Stimulated activated naive CD8-positive, alpha-beta T cell treated with anti-CD3 and anti-CD28 coated beads, Interleukin-15, amount 100 ng/mL, for 72 hours (primary cell): ENCODE measurements at regions not wholly inside any gene's neighbourhood (a gene's known extent, or its start where the extent isn't known, plus 50 kb on each side); places are given as distances from the start of the nearest gene placed in this dataset.
A peak's percentile ranks its signal among the peaks of the same experiment; 100 is the strongest.

Experiments used
- ATAC-seq: fragments of 150-1000 bp; cut with Tn5 transposase; 2 replicates; pipeline ENCODE4 v1.10.0; 2021; ENCODE audit warnings: mild to moderate bottlenecking, moderate library complexity
- DNase-seq, 2 donors: peaks; one replicate each; pipeline ENCODE4 v3.0.0; 2021 to 2022
- H3K27ac Mint-ChIP-seq, 2 donors: one replicate each; pipeline ENCODE4 v1.8.0; 2022; ENCODE audit warnings: mild to moderate bottlenecking in 2 of 2, mixed read lengths in 2 of 2, moderate library complexity in 2 of 2
- H3K27me3 Mint-ChIP-seq: one replicate; pipeline ENCODE4 v1.8.0; 2022; ENCODE audit warnings: mixed read lengths
- H3K4me1 Mint-ChIP-seq: one replicate; pipeline ENCODE4 v1.8.0; 2022; ENCODE audit warnings: mild to moderate bottlenecking, mixed read lengths
- H3K4me3 Mint-ChIP-seq, 2 donors: one replicate each; pipeline ENCODE4 v1.8.0; 2022; ENCODE audit warnings: mild to moderate bottlenecking in 2 of 2, mixed read lengths in 2 of 2, moderate library complexity in 1 of 2
- H3K9me3 Mint-ChIP-seq, 2 donors: one replicate each; pipeline ENCODE4 v1.8.0; 2022; ENCODE audit warnings: mixed read lengths in 2 of 2

DNA sequence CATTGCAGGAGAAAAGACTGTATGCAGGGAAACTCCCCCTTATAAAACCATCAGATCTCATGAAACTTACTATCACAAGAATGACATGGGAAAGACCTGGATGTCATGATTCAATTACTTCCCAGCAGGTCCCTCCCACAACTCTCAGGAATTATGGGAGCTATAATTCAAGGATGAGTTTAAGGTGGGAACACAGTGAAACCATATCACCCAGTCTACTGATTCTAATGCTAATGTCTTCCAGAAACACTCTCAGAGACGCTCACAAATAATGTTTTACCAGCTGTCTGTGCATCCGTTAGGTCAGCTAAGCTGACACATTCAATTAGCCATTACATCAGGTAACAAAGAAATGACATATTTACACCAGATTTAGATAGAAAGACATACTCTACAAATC is 637.9 kb downstream of the NLGN4Y start:
- no peak for ATAC-seq

DNA sequence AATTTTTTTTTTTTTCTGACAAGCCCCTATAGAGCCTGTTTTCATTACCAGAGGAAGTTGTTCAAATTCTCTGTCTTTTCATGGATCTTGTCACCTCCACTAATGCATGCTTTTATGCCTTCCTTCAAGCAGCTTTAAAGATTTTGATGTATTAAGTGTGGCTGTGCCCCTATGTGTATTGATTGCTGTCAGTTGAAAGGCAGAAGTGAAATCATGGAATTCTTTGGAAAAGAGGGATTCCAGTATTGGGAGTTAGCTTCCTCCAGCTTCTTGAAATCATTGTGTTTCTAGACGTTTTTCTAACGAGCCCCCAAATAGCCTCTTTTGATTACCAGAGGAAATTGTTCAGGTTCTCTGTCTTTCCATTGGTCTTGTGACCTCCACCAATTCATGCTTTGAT is 655.6 kb downstream of the NLGN4Y start:
- peaks cover 0 to 20% of the 10 kb centered on the region in 2 donors for H3K9me3 Mint-ChIP-seq
- no peak for ATAC-seq
- no peak overlapping the region for H3K4me3 Mint-ChIP-seq
- H3K4me1 Mint-ChIP-seq = no peaks in the 10 kb centered on the region
- no peak overlapping the region for H3K27ac Mint-ChIP-seq
- no peak for DNase-seq
- no peaks in the 10 kb centered on the region for H3K27me3 Mint-ChIP-seq

More for the DNA sequence above, 637.9 kb downstream of the NLGN4Y start:
- no peaks in the 10 kb centered on the region for H3K27me3 Mint-ChIP-seq
- no peak for DNase-seq
- peaks cover 0 to 16% of the 10 kb centered on the region in 2 donors for H3K9me3 Mint-ChIP-seq
- H3K27ac Mint-ChIP-seq = no peak overlapping the region
- no peak overlapping the region for H3K4me3 Mint-ChIP-seq
- no peaks in the 10 kb centered on the region for H3K4me1 Mint-ChIP-seq

DNA sequence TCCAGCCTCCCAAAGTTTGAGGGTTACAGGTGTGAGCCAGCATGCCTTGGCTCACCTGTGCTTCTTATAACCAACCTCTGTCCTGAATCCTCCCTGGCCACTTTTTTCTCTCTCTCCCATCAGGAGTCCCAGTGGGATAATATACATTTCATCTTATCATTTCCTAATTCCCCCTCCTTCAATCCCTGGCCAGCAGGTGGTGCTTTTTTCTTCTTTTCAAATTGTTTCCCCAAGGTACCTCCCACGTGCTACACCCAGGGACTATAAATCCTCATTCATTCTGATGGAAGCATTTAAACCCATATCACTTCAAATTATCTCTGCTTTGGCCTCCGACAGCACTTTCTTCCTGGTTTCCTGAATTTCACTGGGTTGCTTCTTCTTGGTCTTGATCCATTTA is 704.7 kb downstream of the NLGN4Y start:
- Mint-ChIP-seq H3K4me1 (no peaks in the 10 kb centered on the region), H3K27me3 (no peaks in the 10 kb centered on the region), H3K27ac (no peak overlapping the region), H3K4me3 (no peak overlapping the region), H3K9me3 (peaks cover 9 to 21% of the 10 kb centered on the region in 2 donors)
- ATAC-seq (no peak), DNase-seq (no peak)

DNA sequence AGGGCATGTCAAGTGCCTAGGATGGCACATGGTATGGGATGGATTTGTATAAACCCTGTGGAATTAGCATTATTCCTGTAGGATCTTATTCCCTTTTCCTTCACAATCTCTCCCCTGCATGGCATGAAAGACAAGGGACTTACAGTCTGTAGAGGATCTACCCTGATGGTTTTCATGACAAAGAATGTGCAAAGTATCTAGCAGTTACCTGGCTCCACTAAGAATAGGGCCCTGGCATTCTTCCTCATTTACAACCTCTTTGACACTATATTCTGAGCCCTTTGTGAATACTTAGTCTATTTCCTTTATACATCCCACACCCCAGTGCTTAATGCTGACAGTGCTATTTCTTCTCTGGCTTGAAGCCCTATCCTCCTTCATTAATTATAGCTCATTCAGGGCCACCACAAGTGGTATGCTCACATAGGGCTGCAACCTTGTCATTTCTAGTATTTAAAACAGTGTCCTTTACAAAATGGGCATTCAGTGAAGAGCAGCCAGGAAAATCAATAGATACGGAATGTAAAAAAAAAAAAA is 715.3 kb downstream of the NLGN4Y start:
- DNase-seq = no peak
- Mint-ChIP-seq H3K27me3 (no peaks in the 10 kb centered on the region), H3K4me3 (no peak overlapping the region), H3K9me3 (peaks cover 5 to 10% of the 10 kb centered on the region in 2 donors), H3K27ac (no peak overlapping the region), H3K4me1 (no peaks in the 10 kb centered on the region)
- ATAC-seq = no peak

DNA sequence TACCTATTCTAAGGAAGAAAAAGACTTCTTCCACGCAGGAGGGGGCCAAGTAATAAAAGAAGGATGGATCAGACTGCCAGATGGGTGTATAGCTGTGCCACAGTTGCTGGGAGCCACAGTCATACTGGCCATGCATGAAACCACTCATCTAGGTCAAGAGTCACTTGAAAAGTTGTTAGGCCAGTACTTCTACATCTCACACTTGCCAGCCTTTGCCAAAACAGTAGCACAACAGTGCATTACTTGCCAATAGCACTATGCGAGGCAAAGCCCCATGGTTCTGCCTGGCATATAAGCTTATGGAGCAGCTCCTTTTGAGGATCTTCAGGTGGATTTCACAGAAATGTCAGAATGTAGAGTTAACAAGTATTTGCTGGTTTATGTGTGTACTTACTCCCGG is 735.0 kb downstream of the NLGN4Y start:
- DNase-seq = no peak
- H3K27me3 Mint-ChIP-seq = no peaks in the 10 kb centered on the region
- peaks cover 6 to 7% of the 10 kb centered on the region in 2 donors for H3K9me3 Mint-ChIP-seq
- no peaks in the 10 kb centered on the region for H3K4me1 Mint-ChIP-seq
- no peak overlapping the region for H3K4me3 Mint-ChIP-seq
- no peak overlapping the region for H3K27ac Mint-ChIP-seq
- no peak for ATAC-seq

DNA sequence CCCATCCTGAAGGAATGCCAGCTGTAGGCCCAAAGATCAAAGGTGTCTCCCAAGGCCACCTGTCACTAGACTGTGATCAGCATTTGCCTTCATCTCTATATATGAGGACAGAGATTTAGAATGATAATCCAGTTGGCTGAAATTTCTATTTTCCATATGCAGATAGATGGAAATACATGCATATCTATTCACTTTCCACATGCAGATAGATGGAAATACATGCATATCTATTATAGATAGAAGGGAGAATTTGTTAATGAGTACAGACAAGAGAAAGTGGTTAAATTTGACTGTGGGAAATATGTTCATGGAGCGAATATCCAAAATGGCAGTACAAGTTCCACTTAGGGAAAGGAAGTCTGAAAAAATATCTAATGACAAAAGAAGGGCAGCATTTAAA is 762.2 kb downstream of the NLGN4Y start:
- ATAC-seq (no peak), DNase-seq (no peak)
- no peak overlapping the region for H3K27ac Mint-ChIP-seq
- no peak overlapping the region for H3K4me3 Mint-ChIP-seq
- peaks cover 0 to 4% of the 10 kb centered on the region in 2 donors for H3K9me3 Mint-ChIP-seq
- no peaks in the 10 kb centered on the region for H3K4me1 Mint-ChIP-seq
- H3K27me3 Mint-ChIP-seq = no peaks in the 10 kb centered on the region

DNA sequence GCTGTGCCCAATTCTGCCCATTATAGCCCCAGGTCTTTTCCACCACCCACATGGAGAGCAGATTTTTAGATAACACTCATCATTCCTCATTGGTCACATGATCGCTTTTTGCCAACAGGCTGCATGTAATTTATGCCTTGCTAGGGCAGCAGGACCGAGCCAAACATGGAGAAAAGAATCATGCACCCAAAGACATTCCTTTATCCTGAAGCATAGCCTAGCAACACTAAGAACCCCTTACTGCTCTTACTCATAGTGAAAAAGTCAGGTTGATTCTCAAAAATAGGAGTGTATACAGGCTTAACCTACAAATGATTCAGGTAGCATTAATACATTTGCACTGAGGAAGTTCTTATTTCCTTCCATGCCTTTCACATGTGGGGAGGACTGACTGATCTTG is 765.5 kb downstream of the NLGN4Y start:
- Mint-ChIP-seq H3K27ac (no peak overlapping the region), H3K9me3 (peaks cover 0 to 4% of the 10 kb centered on the region in 2 donors), H3K4me3 (no peak overlapping the region), H3K4me1 (no peaks in the 10 kb centered on the region), H3K27me3 (no peaks in the 10 kb centered on the region)
- no peak for DNase-seq
- no peak for ATAC-seq

DNA sequence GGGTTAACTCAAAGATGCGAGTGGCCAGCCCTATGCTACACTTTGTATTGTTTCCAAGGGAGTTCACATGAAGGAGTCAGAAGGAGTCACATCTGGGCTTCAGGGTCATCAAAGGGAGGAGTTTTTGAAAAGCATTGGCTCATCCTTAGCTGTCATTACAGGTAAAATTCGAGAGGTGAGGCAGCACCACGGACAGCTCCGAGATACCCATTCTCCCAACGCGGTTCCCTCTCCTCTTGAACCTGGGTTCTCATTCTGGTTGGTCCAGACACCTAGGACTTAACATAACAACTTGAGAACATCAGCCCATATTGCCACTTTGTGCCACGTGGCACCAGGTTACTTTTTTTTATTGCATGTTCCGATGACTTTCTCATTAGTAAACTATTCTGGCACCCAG is 768.6 kb downstream of the NLGN4Y start:
- Mint-ChIP-seq H3K4me3 (no peak overlapping the region), H3K4me1 (no peaks in the 10 kb centered on the region), H3K9me3 (no peaks in the 10 kb centered on the region), H3K27ac (no peak overlapping the region), H3K27me3 (no peaks in the 10 kb centered on the region)
- ATAC-seq (no peak), DNase-seq (no peak)

DNA sequence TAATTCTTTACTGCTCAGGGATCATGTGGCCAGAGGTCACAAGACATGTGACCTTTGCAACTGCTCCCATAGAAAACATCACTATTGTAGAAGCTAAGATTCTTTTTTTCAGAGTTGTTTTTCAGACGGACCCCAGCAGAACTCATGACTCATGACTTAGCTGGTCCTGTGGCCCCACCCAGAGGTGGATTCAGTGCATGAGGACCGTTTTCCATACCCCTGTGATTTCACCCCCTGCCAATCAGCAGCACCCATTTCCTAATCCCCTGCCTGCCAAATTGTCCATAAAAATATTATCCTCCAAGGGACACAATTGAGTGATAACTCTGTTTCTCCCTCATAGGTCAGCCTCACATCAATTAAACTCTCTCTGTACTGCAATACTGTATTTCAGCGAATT is 777.5 kb downstream of the NLGN4Y start:
- Mint-ChIP-seq H3K4me1 (no peaks in the 10 kb centered on the region), H3K9me3 (no peaks in the 10 kb centered on the region), H3K27ac (no peak overlapping the region), H3K4me3 (no peak overlapping the region), H3K27me3 (no peaks in the 10 kb centered on the region)
- ATAC-seq = no peak
- no peak for DNase-seq

DNA sequence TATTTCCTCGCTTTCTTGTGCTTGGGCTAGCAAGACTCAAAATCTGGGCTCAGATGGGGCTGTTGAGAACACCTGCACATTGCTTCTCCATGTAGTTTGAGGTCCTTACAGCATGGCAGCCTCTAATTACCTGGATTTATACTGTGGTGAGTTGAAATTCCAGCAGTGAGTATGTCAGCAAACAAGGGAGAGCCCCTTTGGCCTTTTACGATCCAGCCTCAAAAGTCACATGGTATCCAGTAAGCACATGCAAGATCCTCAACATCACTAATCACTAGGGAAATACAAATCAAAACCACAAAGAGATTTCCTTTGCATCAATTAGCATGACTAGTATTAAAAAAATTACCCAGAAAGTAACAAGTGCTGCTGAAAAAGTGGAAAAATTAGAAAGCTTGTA is 787.8 kb downstream of the NLGN4Y start:
- H3K27ac Mint-ChIP-seq = no peak overlapping the region
- ATAC-seq = no peak
- DNase-seq = no peak
- H3K9me3 Mint-ChIP-seq = peaks cover 6 to 9% of the 10 kb centered on the region in 2 donors
- no peaks in the 10 kb centered on the region for H3K27me3 Mint-ChIP-seq
- H3K4me1 Mint-ChIP-seq = no peaks in the 10 kb centered on the region
- no peak overlapping the region for H3K4me3 Mint-ChIP-seq

DNA sequence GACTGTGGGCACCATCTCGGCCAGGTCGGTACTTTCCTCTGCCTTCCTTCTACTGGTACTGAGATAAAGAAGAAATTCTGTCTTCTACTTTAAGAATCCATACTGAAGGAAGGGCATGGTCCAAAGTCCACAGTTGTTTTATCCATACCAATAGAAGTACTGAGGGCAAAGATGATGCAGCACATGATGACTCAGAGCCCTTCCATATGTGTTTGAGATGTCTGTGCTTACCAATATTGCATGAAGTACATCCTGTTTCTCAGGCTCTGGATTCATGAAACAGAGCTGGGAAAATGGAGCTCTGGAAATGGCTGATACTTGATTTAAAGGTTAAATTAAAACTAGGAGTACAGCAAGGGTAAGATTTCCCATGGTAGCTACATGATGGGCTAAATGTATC is 799.9 kb downstream of the NLGN4Y start:
- Mint-ChIP-seq H3K27ac (no peak overlapping the region), H3K27me3 (peaks cover 3% of the 10 kb centered on the region)

DNA sequence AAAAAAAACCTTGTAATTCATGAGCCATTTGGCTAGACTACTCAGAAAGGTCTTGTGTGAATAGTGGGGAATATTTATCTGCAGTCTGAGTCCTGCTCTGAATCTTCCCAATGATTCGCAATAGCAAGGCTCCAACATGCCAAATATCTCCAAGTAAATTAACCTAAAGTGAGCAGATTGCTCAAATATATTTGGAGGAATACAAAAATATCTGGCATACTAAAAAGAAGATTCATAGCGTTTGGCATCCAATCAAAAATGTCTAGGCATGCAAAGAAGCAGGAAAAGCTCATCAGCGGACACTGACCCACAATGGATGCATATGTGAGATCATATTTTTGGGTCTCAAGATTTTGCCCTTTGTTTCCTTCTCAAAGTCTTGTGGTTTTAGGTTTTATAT is 800.9 kb downstream of the NLGN4Y start:
- Mint-ChIP-seq H3K27ac (no peak overlapping the region), H3K9me3 (peaks cover 0 to under 1% of the 10 kb centered on the region in 2 donors), H3K27me3 (no peaks in the 10 kb centered on the region), H3K4me3 (no peak overlapping the region), H3K4me1 (peaks cover 6% of the 10 kb centered on the region)
- no peak for DNase-seq
- no peak for ATAC-seq

More for the DNA sequence above, 799.9 kb downstream of the NLGN4Y start:
- ATAC-seq (no peak), DNase-seq (no peak)
- H3K4me3 Mint-ChIP-seq = no peak overlapping the region
- peaks cover 0 to 8% of the 10 kb centered on the region in 2 donors for H3K9me3 Mint-ChIP-seq
- H3K4me1 Mint-ChIP-seq = peaks cover 6% of the 10 kb centered on the region

DNA sequence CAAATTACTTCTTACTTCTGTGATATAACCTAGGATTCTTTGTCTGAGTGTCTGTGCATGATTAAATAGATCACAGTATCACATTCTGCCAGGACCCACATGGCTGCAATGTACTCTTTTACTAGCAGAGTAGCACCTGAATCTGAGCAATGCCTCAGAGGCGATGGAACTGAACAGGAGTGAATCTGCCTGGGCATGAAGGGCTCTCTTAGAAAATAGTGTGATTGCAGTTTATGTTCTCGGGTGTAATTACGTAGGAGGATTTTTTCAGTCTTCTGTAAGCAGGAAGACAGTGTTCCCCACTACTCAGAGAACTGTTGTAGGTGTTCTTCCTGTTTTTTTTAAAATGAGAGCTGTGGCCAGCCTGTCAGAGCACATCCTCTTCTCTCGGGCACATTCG is 802.3 kb downstream of the NLGN4Y start:
- peak overlapping the region in 1 of 2 donors; percentile 41 for H3K4me3 Mint-ChIP-seq
- H3K4me1 Mint-ChIP-seq = peaks cover 6% of the 10 kb centered on the region
- DNase-seq (no peak), ATAC-seq (peak; percentile 28)
- no peak overlapping the region for H3K27ac Mint-ChIP-seq
- H3K9me3 Mint-ChIP-seq = no peaks in the 10 kb centered on the region
- H3K27me3 Mint-ChIP-seq = no peaks in the 10 kb centered on the region

DNA sequence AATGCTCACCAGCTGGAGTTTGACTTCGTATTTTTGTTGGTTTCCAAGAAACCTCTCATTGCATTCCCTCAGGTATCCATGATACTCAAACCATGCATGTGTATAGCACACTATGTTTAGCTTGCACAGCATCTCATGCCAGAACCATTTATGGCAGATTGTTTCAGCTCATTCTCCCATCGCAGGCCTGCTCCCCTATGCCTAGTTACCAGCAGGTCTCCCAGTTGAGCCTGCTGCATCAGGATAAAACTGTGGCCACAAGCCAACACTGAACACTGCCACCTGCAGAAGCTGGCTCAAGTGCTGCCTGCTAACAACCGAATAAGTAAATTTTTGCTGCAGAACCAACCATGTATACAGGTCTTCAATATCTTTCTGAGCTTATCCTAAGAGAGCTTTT is 804.5 kb downstream of the NLGN4Y start:
- H3K4me1 Mint-ChIP-seq = peaks cover 6% of the 10 kb centered on the region
- no peaks in the 10 kb centered on the region for H3K9me3 Mint-ChIP-seq
- no peaks in the 10 kb centered on the region for H3K27me3 Mint-ChIP-seq
- ATAC-seq (no peak), DNase-seq (no peak)
- H3K27ac Mint-ChIP-seq = no peak overlapping the region
- H3K4me3 Mint-ChIP-seq = no peak overlapping the region

DNA sequence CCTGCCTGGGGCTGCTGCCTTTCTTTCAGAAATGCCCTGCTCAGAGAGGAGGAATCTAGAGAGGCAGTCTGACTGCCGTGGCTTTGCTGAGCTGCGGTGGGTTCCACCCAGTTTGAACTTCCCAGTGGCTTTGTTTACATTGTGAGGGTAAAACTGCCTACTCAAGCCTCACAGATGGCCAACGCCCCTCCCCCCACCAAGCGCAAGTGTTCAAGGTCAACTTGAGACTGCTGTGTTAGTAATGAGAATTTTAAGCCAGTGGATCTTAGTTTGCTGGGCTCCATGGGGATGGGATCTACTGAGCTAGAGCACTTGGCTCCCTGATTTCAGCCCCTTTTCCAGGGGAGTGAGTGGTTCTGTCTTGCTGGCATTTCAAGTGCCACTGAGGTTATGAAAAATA is 819.2 kb downstream of the NLGN4Y start:
- Mint-ChIP-seq H3K4me1 (no peaks in the 10 kb centered on the region), H3K4me3 (no peak overlapping the region), H3K27ac (no peak overlapping the region), H3K27me3 (no peaks in the 10 kb centered on the region), H3K9me3 (peaks cover 17 to 21% of the 10 kb centered on the region in 2 donors)
- no peak for ATAC-seq
- DNase-seq = no peak

DNA sequence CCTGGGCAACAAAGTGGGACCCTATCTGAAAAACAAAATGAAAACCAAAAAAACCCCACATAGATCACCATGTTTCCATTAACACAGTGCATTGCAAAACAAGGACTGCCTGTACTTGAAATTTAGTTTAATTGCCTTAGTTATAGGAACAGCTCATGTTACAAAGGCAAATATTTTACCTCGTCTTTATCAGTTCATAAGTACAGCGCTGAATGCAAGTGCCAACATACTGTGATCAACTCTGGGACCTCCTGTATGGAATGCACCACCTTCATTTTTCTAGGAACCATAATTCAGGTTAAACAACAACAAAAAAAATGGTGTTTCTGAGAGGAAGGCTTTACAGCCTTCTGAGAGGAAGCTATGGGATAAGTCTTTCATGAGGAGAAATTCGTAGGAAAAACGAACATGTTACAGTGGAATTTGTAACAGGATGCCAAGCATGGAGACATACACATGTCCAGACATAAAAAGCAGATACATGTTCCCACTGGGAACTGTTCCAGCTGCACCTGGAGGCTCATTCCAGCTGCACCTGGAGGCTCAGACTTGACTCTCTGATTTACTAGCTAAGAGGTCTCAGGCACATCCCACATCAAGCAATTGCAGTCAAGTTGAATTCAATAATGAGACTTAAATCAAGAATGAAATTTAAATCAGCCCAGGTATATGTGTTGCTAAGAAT is 821.3 kb downstream of the NLGN4Y start:
- H3K27me3 Mint-ChIP-seq = no peaks in the 10 kb centered on the region
- DNase-seq = no peak
- no peak overlapping the region for H3K4me3 Mint-ChIP-seq
- no peak overlapping the region for H3K27ac Mint-ChIP-seq
- no peak for ATAC-seq
- peaks cover 9 to 14% of the 10 kb centered on the region in 2 donors for H3K9me3 Mint-ChIP-seq
- H3K4me1 Mint-ChIP-seq = no peaks in the 10 kb centered on the region

DNA sequence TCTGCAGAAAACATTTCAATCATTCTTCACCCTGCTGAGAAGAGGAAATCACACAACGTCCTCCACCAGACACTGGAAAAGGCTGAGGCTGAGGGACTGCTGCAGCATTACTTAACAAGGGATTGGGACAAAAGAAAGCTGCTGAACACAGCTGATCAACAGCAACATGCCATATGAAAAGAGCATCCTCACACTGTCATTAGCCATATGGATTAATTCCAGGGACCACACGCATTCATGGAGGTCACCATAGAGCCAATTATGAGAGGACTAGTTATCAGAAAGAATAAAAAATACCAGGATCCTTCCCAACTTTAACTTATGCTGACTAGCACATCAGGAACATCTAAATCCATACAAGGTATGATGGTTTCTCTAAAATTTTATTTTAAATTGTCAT is 825.0 kb downstream of the NLGN4Y start:
- H3K9me3 Mint-ChIP-seq = no peaks in the 10 kb centered on the region
- no peak overlapping the region for H3K27ac Mint-ChIP-seq
- no peak for ATAC-seq

More for the DNA sequence above, 825.0 kb downstream of the NLGN4Y start:
- no peaks in the 10 kb centered on the region for H3K4me1 Mint-ChIP-seq
- H3K4me3 Mint-ChIP-seq = no peak overlapping the region
- DNase-seq = no peak
- H3K27me3 Mint-ChIP-seq = no peaks in the 10 kb centered on the region
